ENCODE measurements at regions not wholly inside any gene's neighbourhood (a gene's known extent, or its start where the extent isn't known, plus 50 kb on each side); places are given as distances from the start of the nearest gene placed in this dataset.

DNA sequence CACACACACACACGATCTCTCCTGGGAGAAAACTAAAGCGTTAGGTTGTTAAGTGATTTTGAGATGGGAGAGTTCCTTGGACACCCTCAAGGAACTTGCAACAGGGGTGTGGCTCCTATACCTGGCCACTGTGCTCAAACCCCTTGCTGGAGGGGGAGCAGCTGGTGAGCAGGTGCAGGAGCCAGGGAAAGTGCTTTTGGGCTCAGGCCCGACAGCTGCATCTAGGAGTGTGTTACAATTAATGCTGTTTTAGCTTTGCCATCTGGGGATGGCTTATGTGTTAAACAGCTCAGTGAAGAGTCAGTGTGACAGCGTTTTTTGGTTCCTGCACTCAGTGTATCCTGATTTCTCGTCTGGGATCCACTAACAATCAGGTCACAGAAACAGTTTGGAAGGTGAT is 510.8 kb downstream of the TRIB2 start:
- TF ChIP-seq, protein P1, sequence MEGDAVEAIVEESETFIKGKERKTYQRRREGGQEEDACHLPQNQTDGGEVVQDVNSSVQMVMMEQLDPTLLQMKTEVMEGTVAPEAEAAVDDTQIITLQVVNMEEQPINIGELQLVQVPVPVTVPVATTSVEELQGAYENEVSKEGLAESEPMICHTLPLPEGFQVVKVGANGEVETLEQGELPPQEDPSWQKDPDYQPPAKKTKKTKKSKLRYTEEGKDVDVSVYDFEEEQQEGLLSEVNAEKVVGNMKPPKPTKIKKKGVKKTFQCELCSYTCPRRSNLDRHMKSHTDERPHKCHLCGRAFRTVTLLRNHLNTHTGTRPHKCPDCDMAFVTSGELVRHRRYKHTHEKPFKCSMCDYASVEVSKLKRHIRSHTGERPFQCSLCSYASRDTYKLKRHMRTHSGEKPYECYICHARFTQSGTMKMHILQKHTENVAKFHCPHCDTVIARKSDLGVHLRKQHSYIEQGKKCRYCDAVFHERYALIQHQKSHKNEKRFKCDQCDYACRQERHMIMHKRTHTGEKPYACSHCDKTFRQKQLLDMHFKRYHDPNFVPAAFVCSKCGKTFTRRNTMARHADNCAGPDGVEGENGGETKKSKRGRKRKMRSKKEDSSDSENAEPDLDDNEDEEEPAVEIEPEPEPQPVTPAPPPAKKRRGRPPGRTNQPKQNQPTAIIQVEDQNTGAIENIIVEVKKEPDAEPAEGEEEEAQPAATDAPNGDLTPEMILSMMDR (IDR thresholded peaks at IDR 0.05; ENCODE audit: borderline replicate concordance, control extremely low read depth, extremely low read depth, insufficient read depth, missing control alignments) = no peak
- DNase-seq (ENCODE audit: low spot score) = no peak
- in situ Hi-C loops (cut with MboI; ENCODE audit: low sequenced_read_pairs, unreplicated experiment) = no loop called here

GRCh38 chr2:13230221-13230620 is 513.5 kb downstream of the TRIB2 start:
- in situ Hi-C loops (cut with MboI; ENCODE audit: low sequenced_read_pairs, unreplicated experiment) = no loop called here
- TF ChIP-seq, protein P1 (IDR thresholded peaks at IDR 0.05; ENCODE audit: borderline replicate concordance, control extremely low read depth, extremely low read depth, insufficient read depth, missing control alignments) = no peak
- DNase-seq (ENCODE audit: low spot score) = no peak

DNA sequence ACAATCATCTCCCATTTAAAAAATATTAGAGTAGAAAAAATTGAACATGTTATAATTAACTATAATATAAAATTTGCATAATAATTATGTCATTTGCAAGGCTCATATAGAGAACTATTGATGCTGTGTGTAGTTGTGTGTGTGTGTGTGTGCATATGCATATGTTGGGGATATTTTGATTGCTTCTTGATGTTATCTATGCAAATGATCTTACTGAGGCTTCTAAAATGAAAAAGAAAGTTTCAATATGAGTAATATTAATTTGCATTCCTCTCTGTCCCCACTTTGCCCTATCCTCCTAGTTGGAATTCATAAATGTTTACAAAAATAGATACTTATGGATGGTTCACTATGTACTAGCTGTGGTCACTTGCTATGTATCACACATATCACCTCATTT is 523.3 kb downstream of the TRIB2 start:
- DNase-seq (ENCODE audit: low spot score) = no peak
- TF ChIP-seq, protein P1 (IDR thresholded peaks at IDR 0.05; ENCODE audit: borderline replicate concordance, control extremely low read depth, extremely low read depth, insufficient read depth, missing control alignments) = no peak
- in situ Hi-C loops (cut with MboI; ENCODE audit: low sequenced_read_pairs, unreplicated experiment) = no loop called here

- TF ChIP-seq, protein P1 (IDR thresholded peaks at IDR 0.05; ENCODE audit: borderline replicate concordance, control extremely low read depth, extremely low read depth, insufficient read depth, missing control alignments) = no peak
- in situ Hi-C loops (cut with MboI; ENCODE audit: low sequenced_read_pairs, unreplicated experiment) = no loop called here
- no peak for DNase-seq (ENCODE audit: low spot score)
These were observed 524.2 kb downstream of the TRIB2 start for GRCh38 chr2:13240789-13241487.

DNA sequence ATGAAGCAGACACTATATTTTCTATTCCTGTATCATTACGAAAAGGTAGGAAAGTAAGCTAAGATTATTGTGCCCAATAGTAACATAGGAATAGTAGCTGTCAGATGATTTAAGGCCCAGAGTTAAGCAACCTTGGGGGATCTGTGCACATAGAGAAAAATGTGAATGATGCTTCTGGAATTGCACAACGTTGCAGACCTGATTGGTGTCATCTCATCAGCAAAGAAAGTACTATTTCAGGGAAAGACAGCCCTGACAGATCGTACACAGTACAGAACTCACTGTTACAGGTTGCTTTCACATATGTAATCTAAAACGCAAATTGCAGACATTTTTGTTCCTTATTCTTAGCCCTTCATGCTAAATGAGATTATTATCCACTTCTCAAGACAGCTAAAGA is 535.9 kb downstream of the TRIB2 start:
- TF ChIP-seq, protein P1 (IDR thresholded peaks at IDR 0.05; ENCODE audit: borderline replicate concordance, control extremely low read depth, extremely low read depth, insufficient read depth, missing control alignments) = no peak
- DNase-seq (ENCODE audit: low spot score) = no peak
- in situ Hi-C loops (cut with MboI; ENCODE audit: low sequenced_read_pairs, unreplicated experiment) = no loop called here

- DNase-seq (ENCODE audit: low spot score) = no peak
- in situ Hi-C loops (cut with MboI; ENCODE audit: low sequenced_read_pairs, unreplicated experiment) = no loop called here
- TF ChIP-seq, protein P1 (IDR thresholded peaks at IDR 0.05; ENCODE audit: borderline replicate concordance, control extremely low read depth, extremely low read depth, insufficient read depth, missing control alignments) = no peak
These were observed 538.7 kb downstream of the TRIB2 start for GRCh38 chr2:13255485-13255884.
